ENCODE measurements at regions not wholly inside any gene's neighbourhood (a gene's known extent, or its start where the extent isn't known, plus 50 kb on each side); places are given as distances from the start of the nearest gene placed in this dataset.
"Not testable (repeated sequence)": the region's sequence is repeated elsewhere in the genome, so short reads cannot be mapped to it uniquely, and the experiment has no call there.

- no peak for DNase-seq (ENCODE audit: low read depth)
Observed at GRCh38 chr21:23045955-23046354, 2047.7 kb downstream of the NCAM2 start.

GRCh38 chr21:23067672-23068071 is 2069.5 kb downstream of the NCAM2 start:
- no peak for DNase-seq (ENCODE audit: low read depth)

- no peak for DNase-seq (ENCODE audit: low read depth)
Observed at GRCh38 chr21:23083242-23083641, 2085.0 kb downstream of the NCAM2 start.

DNA sequence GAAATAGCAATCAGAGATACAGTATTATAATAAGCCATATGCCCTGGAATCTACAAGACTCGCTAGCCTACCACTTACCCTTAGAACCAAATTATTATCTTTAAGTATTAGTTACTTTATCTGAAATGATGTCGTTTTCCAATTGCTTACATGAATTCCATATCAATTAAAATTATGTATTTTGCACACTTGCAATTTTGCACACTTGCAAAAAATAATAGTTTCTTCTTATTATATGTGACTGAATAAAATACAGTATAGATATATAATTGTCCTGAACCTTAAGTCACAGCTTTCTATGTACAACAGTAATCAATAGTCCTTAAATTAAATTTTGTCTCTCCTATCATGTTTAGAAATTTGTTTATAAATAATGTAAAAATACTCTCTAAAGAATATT is 2095.1 kb downstream of the NCAM2 start:
- no peak for DNase-seq (ENCODE audit: low read depth)

- DNase-seq (ENCODE audit: low read depth), result no peak
Observed at GRCh38 chr21:23099185-23099584, 2101.0 kb downstream of the NCAM2 start.

- DNase-seq (ENCODE audit: low read depth), result no peak
Observed at GRCh38 chr21:23101111-23101510, 2102.9 kb downstream of the NCAM2 start.

- no peak for DNase-seq (ENCODE audit: low read depth)
Observed at GRCh38 chr21:23108533-23108932, 2110.3 kb downstream of the NCAM2 start.

GRCh38 chr21:23111070-23111600 is 2112.9 kb downstream of the NCAM2 start:
- DNase-seq (ENCODE audit: low read depth), result no peak

GRCh38 chr21:23119491-23119890 is 2121.3 kb downstream of the NCAM2 start:
- no peak for DNase-seq (ENCODE audit: low read depth)

DNA sequence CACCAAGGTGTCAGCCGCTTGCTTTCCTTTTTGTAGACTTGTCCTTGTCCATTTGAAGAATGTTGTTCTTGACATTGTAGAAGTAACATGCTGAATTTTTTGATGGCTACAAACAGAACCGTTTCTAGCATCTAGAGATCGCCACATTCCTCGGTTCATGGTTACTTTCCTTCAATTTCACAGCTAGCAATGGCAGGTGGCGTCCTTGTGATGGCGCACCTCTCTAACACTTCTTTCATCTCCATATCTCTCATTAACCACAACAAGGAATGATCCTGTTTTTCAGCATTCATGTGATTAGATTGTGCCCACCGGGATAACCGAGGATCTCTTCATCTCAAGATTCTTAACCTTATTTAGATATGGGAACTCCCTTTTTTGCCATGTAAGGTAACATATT is 2129.8 kb downstream of the NCAM2 start:
- no peak for DNase-seq (ENCODE audit: low read depth)

DNA sequence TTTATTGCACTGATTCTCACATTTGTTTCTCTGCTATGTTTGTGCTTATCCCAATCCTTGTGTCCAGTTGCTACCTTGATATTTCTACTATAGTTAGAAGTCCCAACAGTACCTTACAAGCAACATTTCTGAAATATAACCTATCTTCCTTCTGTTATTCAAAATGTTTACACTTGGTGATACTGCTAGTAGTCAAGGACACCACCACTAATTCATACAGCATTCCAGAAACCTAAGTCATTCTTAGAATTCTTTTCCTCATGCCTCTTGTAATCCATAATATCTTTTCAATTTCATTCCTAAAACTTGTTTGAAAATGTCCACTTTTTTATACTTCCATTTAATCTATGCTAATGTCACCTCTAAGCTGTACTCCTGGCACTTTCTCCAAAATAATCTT is 2132.1 kb downstream of the NCAM2 start:
- DNase-seq (ENCODE audit: low read depth), result no peak

DNA sequence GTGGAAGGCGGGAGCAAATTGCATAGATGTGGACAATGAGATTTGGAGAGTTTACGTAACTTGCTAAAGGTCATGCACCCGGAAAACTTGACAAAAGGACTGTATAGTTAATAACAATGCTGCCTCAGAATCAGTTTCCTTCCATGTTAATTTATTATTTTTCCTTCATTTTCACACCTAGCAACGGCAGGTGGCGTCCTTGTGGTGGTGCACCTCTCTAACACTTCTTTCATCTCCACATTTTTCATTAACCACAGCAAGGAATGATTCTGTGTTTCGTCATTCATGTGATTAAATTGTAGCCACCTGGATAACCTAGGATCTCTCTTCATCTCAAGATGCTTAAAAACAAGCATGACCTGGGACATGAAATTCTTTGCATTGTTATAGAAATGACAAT is 2133.0 kb downstream of the NCAM2 start:
- no peak for DNase-seq (ENCODE audit: low read depth)

GRCh38 chr21:23138797-23139196 is 2140.6 kb downstream of the NCAM2 start:
- no peak for DNase-seq (ENCODE audit: low read depth)

GRCh38 chr21:23152130-23152529 is 2153.9 kb downstream of the NCAM2 start:
- no peak for DNase-seq (ENCODE audit: low read depth)

DNA sequence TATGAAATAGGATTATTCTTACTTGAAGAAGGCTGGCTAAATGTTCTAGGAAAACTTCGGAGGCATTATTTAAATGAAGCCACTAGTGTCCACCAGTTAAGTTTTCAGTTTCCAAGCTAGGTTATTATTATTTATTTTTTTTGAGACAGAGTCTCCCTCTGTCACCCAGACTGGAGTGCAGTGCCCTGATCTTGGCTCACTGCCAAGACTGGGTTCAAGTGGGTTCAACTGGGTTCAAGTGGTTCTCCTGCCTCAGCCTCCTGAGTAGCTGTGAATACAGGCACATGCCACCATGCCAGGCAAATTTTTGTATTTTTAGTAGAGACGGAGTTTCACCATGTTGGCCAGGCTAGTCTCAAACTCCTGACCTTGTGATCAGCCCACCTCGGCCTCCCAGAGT is 2155.6 kb downstream of the NCAM2 start:
- DNase-seq (ENCODE audit: low read depth), result not testable (repeated sequence)

- no peak for DNase-seq (ENCODE audit: low read depth)
Observed at GRCh38 chr21:23155281-23155680, 2157.1 kb downstream of the NCAM2 start.

- DNase-seq (ENCODE audit: low read depth), result no peak
Observed at GRCh38 chr21:23160914-23161313, 2162.7 kb downstream of the NCAM2 start.

GRCh38 chr21:23162198-23162946 is 2164.2 kb downstream of the NCAM2 start:
- DNase-seq (ENCODE audit: low read depth), result no peak
